Esophagus squamous epithelium (tissue), 5 donors: ENCODE measurements at regions not wholly inside any gene's neighbourhood (a gene's known extent, or its start where the extent isn't known, plus 50 kb on each side); places are given as distances from the start of the nearest gene placed in this dataset.

Source experiments
- DNase-seq: peaks from one replicate; lab custom pipeline; 2025; lab: John Stamatoyannopoulos, UW
- H3K27ac ChIP-seq, 4 donors: fragments of 200-600 bp; sonication (generic); one replicate each; pipeline ENCODE4 v1.5.1; 2016 to 2019; ENCODE audit warnings: mild to moderate bottlenecking in 1 of 4
- H3K27me3 ChIP-seq, 4 donors: fragments of 200-600 bp; sonication (generic); 1 replicate in 3 of 4; 2 replicates in 1 of 4; pipeline versions ENCODE4 v1.5.1 to v1.6.0; 2017 to 2021; ENCODE audit warnings: antibody characterized with exemption in 1 of 4
- H3K36me3 ChIP-seq, 3 donors: fragments of 200-600 bp; sonication (generic); one replicate each; pipeline ENCODE4 v1.5.1; 2016 to 2019
- H3K4me1 ChIP-seq, 3 donors: fragments of 200-600 bp; sonication (generic); one replicate each; pipeline ENCODE4 v1.5.1; 2017 to 2019
- H3K4me3 ChIP-seq, 4 donors: fragments of 200-600 bp; sonication (generic); 1 replicate in 3 of 4; 2 replicates in 1 of 4; pipeline ENCODE4 v1.5.1; 2016 to 2019; ENCODE audit warnings: mild to moderate bottlenecking in 2 of 4, moderate library complexity in 1 of 4
- H3K9me3 ChIP-seq, 3 donors: fragments of 200-600 bp; sonication (generic); one replicate each; pipeline ENCODE4 v1.5.1; 2016 to 2019
- CTCF ChIP-seq, 6 experiments: fragments of 450-650 bp in 4 of 6; fragments of 200-600 bp in 2 of 6; sonication (generic) in 2 of 6; IDR thresholded peaks; one replicate each; pipeline ENCODE4 v1.5.1; 2016 to 2019; ENCODE audit warnings: antibody characterized with exemption in 6 of 6, mild to moderate bottlenecking in 4 of 6, moderate library complexity in 4 of 6
- POLR2A ChIP-seq, 4 donors: fragments of 450-650 bp; IDR thresholded peaks; one replicate each; pipeline ENCODE4 v1.6.1; 2017; ENCODE audit warnings: antibody characterized with exemption in 4 of 4, mild to moderate bottlenecking in 4 of 4, moderate library complexity in 3 of 4
- WGBS, 2 donors: methylation state at CpG; one replicate each; pipeline ENCODE4 v1.1.5; 2018; 5-methylcytosine and 5-hydroxymethylcytosine counted together
- intact Hi-C: fragments of 100-400 bp; cut with DNase I; formaldehyde crosslinking; loops from one replicate; pipeline ENCODE4 v1.15.0; 2022
- donor health status: DM: yes; HTN: yes; CAD: no.

GRCh38 chr6:93571346-93571745, 152.0 kb upstream of the EPHA7 start:
- 58 to 70% methylated on average over 1 of the region's 1 CpG for WGBS, 2 donors

GRCh38 chr6:93568169-93568568, 148.8 kb upstream of the EPHA7 start:
- Histone ChIP-seq H3K9me3 (no peaks in the 10 kb centered on the region), H3K4me3 (no peak overlapping the region), H3K4me1 (no peaks in the 10 kb centered on the region), H3K27me3 (no peaks in the 10 kb centered on the region), H3K27ac (no peak overlapping the region), H3K36me3 (no peaks in the 10 kb centered on the region)
- intact Hi-C loops, result no loop called here
- TF ChIP-seq CTCF (IDR thresholded peaks at IDR 0.05) (no peak), POLR2A (IDR thresholded peaks at IDR 0.05) (no peak)
- 17 to 38% methylated on average over 1 of the region's 1 CpG for WGBS, 2 donors
- DNase-seq, result no peak

More at GRCh38 chr6:93571346-93571745, 152.0 kb upstream of the EPHA7 start:
- H3K4me1 ChIP-seq, result no peaks in the 10 kb centered on the region
- no peaks in the 10 kb centered on the region for H3K9me3 ChIP-seq
- TF ChIP-seq POLR2A (IDR thresholded peaks at IDR 0.05), result no peak
- H3K27ac ChIP-seq, result no peak overlapping the region
- no peak overlapping the region for H3K4me3 ChIP-seq
- intact Hi-C loops, result no loop called here
- H3K27me3 ChIP-seq, result no peaks in the 10 kb centered on the region
- no peak for DNase-seq
- H3K36me3 ChIP-seq, result no peaks in the 10 kb centered on the region

- TF ChIP-seq POLR2A (IDR thresholded peaks at IDR 0.05) (no peak), CTCF (IDR thresholded peaks at IDR 0.05) (no peak)
- no peak overlapping the region for H3K4me3 ChIP-seq
- WGBS, 2 donors, result 60 to 73% methylated on average over 5 of the region's 5 CpGs
Observed at GRCh38 chr6:93567164-93567563, 147.8 kb upstream of the EPHA7 start.

GRCh38 chr6:93566285-93566684, 146.9 kb upstream of the EPHA7 start:
- Histone ChIP-seq H3K9me3 (no peaks in the 10 kb centered on the region), H3K4me1 (no peaks in the 10 kb centered on the region), H3K27me3 (no peaks in the 10 kb centered on the region), H3K4me3 (no peak overlapping the region), H3K36me3 (no peaks in the 10 kb centered on the region), H3K27ac (no peak overlapping the region)
- TF ChIP-seq CTCF (IDR thresholded peaks at IDR 0.05), result no peak
- no peak for TF ChIP-seq POLR2A (IDR thresholded peaks at IDR 0.05)
- 75 to 81% methylated on average over 8 of the region's 8 CpGs for WGBS, 2 donors
- DNase-seq, result no peak
- intact Hi-C loops, result no loop called here

More at GRCh38 chr6:93567164-93567563, 147.8 kb upstream of the EPHA7 start:
- intact Hi-C loops, result no loop called here
- H3K27me3 ChIP-seq, result no peaks in the 10 kb centered on the region
- no peak overlapping the region for H3K27ac ChIP-seq
- H3K9me3 ChIP-seq, result no peaks in the 10 kb centered on the region
- no peak for DNase-seq
- H3K4me1 ChIP-seq, result no peaks in the 10 kb centered on the region
- H3K36me3 ChIP-seq, result no peaks in the 10 kb centered on the region

GRCh38 chr6:93562582-93562981, 143.2 kb upstream of the EPHA7 start:
- no peaks in the 10 kb centered on the region for H3K36me3 ChIP-seq
- no peak for DNase-seq
- no peak overlapping the region for H3K27ac ChIP-seq
- TF ChIP-seq POLR2A (IDR thresholded peaks at IDR 0.05), result no peak
- TF ChIP-seq CTCF (IDR thresholded peaks at IDR 0.05), result no peak
- H3K4me1 ChIP-seq, result no peaks in the 10 kb centered on the region
- no peaks in the 10 kb centered on the region for H3K9me3 ChIP-seq
- H3K4me3 ChIP-seq, result no peak overlapping the region
- intact Hi-C loops, result no loop called here
- 29 to 60% methylated on average over 1 of the region's 1 CpG for WGBS, 2 donors
- no peaks in the 10 kb centered on the region for H3K27me3 ChIP-seq

GRCh38 chr6:93555292-93555691, 135.9 kb upstream of the EPHA7 start:
- Histone ChIP-seq H3K4me3 (no peak overlapping the region), H3K4me1 (no peaks in the 10 kb centered on the region), H3K36me3 (no peaks in the 10 kb centered on the region), H3K9me3 (no peaks in the 10 kb centered on the region), H3K27me3 (no peaks in the 10 kb centered on the region), H3K27ac (no peak overlapping the region)
- 65 to 77% methylated on average over 3 of the region's 3 CpGs for WGBS, 2 donors
- intact Hi-C loops, result no loop called here
- no peak for DNase-seq
- TF ChIP-seq POLR2A (IDR thresholded peaks at IDR 0.05) (no peak), CTCF (IDR thresholded peaks at IDR 0.05) (no peak)
